Astrocyte (in vitro differentiated cells and primary cell): ENCODE measurements at regions not wholly inside any gene's neighbourhood (a gene's known extent, or its start where the extent isn't known, plus 50 kb on each side); places are given as distances from the start of the nearest gene placed in this dataset.

Experiments used
- DNase-seq: peaks from one replicate; pipeline ENCODE4 v3.0.0-alpha.2; 2010; ENCODE audit warnings: low read depth
- FAIRE-seq: peaks from 2 replicates; lab custom pipeline; 2011; peaks lifted over from hg19 to GRCh38; lab: Jason Lieb, UNC
- H2AFZ ChIP-seq: 2 replicates; pipeline ENCODE4 v1.6.0; 2012; ENCODE audit warnings: low read depth, low read length, inconsistent platforms
- H3K27ac ChIP-seq: 2 replicates; pipeline ENCODE4 v1.5.1; 2011; ENCODE audit warnings: low read depth, low read length, inconsistent platforms
- H3K27me3 ChIP-seq: 2 replicates; pipeline ENCODE4 v1.6.0; 2011; ENCODE audit warnings: low read length, inconsistent platforms; ENCODE audit not compliant: insufficient read depth
- H3K36me3 ChIP-seq: 2 replicates; pipeline ENCODE4 v1.5.1; 2011; ENCODE audit warnings: low read length, inconsistent platforms; ENCODE audit not compliant: insufficient read depth
- H3K4me1 ChIP-seq: 2 replicates; pipeline ENCODE4 v1.5.1; 2011; ENCODE audit warnings: low read length, inconsistent platforms; ENCODE audit not compliant: insufficient read depth
- H3K4me2 ChIP-seq: 2 replicates; pipeline ENCODE4 v1.6.0; 2012; ENCODE audit warnings: low read length, inconsistent platforms
- H3K4me3 ChIP-seq: 2 replicates; pipeline ENCODE4 v1.5.1; 2011; ENCODE audit warnings: low read depth, mild to moderate bottlenecking, low read length, inconsistent platforms; ENCODE audit not compliant: insufficient read depth
- H3K79me2 ChIP-seq: 2 replicates; pipeline ENCODE4 v1.6.0; 2012; ENCODE audit warnings: mild to moderate bottlenecking, low read length, inconsistent platforms; ENCODE audit not compliant: insufficient read depth
- H3K9ac ChIP-seq: 2 replicates; pipeline ENCODE4 v1.6.0; 2012; ENCODE audit warnings: mild to moderate bottlenecking, low read length, inconsistent platforms
- H3K9me3 ChIP-seq: 2 replicates; pipeline ENCODE4 v1.5.1; 2012; ENCODE audit warnings: low read depth, mild to moderate bottlenecking, low read length, inconsistent platforms; ENCODE audit not compliant: insufficient read depth
- H4K20me1 ChIP-seq: 2 replicates; pipeline ENCODE4 v1.6.0; 2012; ENCODE audit warnings: low read length, inconsistent platforms; ENCODE audit not compliant: insufficient read depth
- H3K27ac Mint-ChIP-seq: one replicate; pipeline ENCODE4 v1.8.0; 2021; ENCODE audit warnings: mild to moderate bottlenecking, mixed read lengths; ENCODE audit not compliant: unreplicated experiment
- H3K27me3 Mint-ChIP-seq: one replicate; pipeline ENCODE4 v1.8.0; 2021; ENCODE audit warnings: low read depth, mixed read lengths; ENCODE audit not compliant: unreplicated experiment
- H3K36me3 Mint-ChIP-seq: one replicate; pipeline ENCODE4 v1.8.0; 2021; ENCODE audit warnings: low read depth, mixed read lengths; ENCODE audit not compliant: unreplicated experiment
- H3K4me1 Mint-ChIP-seq: one replicate; pipeline ENCODE4 v1.8.0; 2021; ENCODE audit warnings: low read depth, mixed read lengths; ENCODE audit not compliant: unreplicated experiment
- H3K4me3 Mint-ChIP-seq: one replicate; pipeline ENCODE4 v1.8.0; 2021; ENCODE audit warnings: mild to moderate bottlenecking, moderate library complexity, mixed read lengths; ENCODE audit not compliant: unreplicated experiment
- H3K9me3 Mint-ChIP-seq: one replicate; pipeline ENCODE4 v1.8.0; 2021; ENCODE audit warnings: mild to moderate bottlenecking, mixed read lengths; ENCODE audit not compliant: unreplicated experiment
- EZH2 ChIP-seq: IDR thresholded peaks from 2 replicates; pipeline ENCODE4 v1.6.1; 2012; ENCODE audit warnings: mild to moderate bottlenecking, low read length, inconsistent platforms; ENCODE audit not compliant: insufficient read depth
- TF ChIP-seq, protein P1 (sequence below): IDR thresholded peaks from 2 replicates; pipeline ENCODE4 v1.5.1; 2011; ENCODE audit warnings: low read depth, mild to moderate bottlenecking, inconsistent platforms, low read length, moderate library complexity; ENCODE audit not compliant: insufficient read depth

DNA sequence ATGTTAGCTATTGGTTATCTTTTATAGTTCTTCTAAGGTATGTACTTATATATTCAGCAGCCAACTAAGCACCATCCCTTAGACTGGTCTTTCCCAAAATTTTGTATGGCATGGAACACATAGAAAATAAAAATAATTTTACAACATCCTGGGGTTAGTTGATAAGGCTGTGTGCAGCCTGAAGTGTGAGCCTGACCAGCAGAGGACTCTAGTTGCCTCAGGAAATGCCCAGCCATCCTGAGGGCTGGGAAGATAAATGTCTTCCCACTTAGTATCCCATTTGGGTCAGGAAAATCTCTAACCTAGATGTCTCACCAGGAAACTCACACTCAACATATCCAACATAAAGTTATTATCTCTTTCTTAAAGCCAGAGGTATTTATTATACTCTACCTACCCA, 251.4 kb upstream of the POF1B start:
- Histone ChIP-seq H3K79me2 (no peaks in the 10 kb centered on the region), H2AFZ (no peak overlapping the region), H3K9me3 (peaks cover 2% of the 10 kb centered on the region), H3K36me3 (no peaks in the 10 kb centered on the region), H4K20me1 (no peaks in the 10 kb centered on the region), H3K27me3 (no peaks in the 10 kb centered on the region), H3K4me2 (no peak overlapping the region), H3K4me1 (no peaks in the 10 kb centered on the region), H3K9ac (no peak overlapping the region), H3K4me3 (no peak overlapping the region), H3K27ac (no peak overlapping the region)
- Mint-ChIP-seq H3K4me1 (no peaks in the 10 kb centered on the region), H3K36me3 (no peaks in the 10 kb centered on the region), H3K27ac (no peak overlapping the region), H3K9me3 (peaks cover 7% of the 10 kb centered on the region), H3K4me3 (no peak overlapping the region), H3K27me3 (no peaks in the 10 kb centered on the region)
- no peak for FAIRE-seq
- no peak for TF ChIP-seq EZH2
- TF ChIP-seq, protein P1, sequence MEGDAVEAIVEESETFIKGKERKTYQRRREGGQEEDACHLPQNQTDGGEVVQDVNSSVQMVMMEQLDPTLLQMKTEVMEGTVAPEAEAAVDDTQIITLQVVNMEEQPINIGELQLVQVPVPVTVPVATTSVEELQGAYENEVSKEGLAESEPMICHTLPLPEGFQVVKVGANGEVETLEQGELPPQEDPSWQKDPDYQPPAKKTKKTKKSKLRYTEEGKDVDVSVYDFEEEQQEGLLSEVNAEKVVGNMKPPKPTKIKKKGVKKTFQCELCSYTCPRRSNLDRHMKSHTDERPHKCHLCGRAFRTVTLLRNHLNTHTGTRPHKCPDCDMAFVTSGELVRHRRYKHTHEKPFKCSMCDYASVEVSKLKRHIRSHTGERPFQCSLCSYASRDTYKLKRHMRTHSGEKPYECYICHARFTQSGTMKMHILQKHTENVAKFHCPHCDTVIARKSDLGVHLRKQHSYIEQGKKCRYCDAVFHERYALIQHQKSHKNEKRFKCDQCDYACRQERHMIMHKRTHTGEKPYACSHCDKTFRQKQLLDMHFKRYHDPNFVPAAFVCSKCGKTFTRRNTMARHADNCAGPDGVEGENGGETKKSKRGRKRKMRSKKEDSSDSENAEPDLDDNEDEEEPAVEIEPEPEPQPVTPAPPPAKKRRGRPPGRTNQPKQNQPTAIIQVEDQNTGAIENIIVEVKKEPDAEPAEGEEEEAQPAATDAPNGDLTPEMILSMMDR: no peak
- DNase-seq: no peak

DNA sequence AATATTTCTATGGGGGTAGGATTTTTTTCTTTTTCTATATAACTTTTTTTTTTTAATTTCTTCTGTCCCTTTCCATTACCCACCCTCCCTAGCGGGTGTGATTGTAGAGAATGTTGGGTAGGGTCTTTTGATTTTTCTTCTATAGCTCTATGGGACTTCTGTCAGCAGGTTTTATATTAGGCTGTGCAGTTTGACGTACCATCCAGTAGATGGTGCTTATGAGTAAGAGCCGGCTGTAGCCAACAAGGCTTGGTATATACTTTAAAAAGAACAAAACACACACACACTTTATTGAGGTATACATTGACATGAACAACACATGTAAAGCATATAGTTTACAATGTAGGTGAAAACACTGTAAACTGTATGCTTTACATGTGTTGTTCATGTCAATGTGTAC, 247.9 kb upstream of the POF1B start:
- peaks cover 11% of the 10 kb centered on the region for H3K9me3 Mint-ChIP-seq
- H3K27me3 Mint-ChIP-seq: no peaks in the 10 kb centered on the region
- no peak overlapping the region for H3K27ac Mint-ChIP-seq
- Histone ChIP-seq H3K27ac (no peak overlapping the region), H4K20me1 (no peaks in the 10 kb centered on the region), H3K36me3 (no peaks in the 10 kb centered on the region), H3K27me3 (no peaks in the 10 kb centered on the region), H2AFZ (no peak overlapping the region), H3K4me3 (no peak overlapping the region), H3K9ac (no peak overlapping the region), H3K79me2 (no peaks in the 10 kb centered on the region), H3K4me1 (no peaks in the 10 kb centered on the region), H3K4me2 (no peak overlapping the region), H3K9me3 (no peaks in the 10 kb centered on the region)
- TF ChIP-seq, protein P1: peak; percentile 6
- TF ChIP-seq EZH2: no peak
- no peak overlapping the region for H3K4me3 Mint-ChIP-seq
- FAIRE-seq (no peak), DNase-seq (no peak)
- H3K4me1 Mint-ChIP-seq: no peaks in the 10 kb centered on the region
- H3K36me3 Mint-ChIP-seq: no peaks in the 10 kb centered on the region

DNA sequence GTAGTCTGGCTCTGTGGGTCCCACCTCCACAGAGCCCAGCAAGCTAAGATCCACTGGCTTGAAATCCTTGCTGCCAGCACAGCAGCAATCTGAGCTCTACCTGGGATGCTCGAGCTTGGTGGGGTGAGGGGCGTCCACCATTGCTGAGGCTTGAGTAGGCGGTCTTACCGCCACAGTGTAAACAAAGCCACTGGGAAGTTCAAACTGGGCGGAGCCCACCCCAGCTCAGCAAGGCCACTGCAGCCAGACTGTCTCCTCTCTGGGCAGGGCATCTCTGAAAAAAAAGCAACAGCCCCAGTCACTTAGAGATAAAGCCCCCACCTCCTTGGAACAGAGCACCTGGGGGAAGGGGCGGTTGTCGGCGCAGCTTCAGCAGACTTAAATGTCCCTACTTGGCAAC, 243.2 kb upstream of the POF1B start:
- Histone ChIP-seq H3K79me2 (no peaks in the 10 kb centered on the region), H3K4me1 (no peaks in the 10 kb centered on the region), H3K4me2 (no peak overlapping the region), H3K9me3 (no peaks in the 10 kb centered on the region), H4K20me1 (no peaks in the 10 kb centered on the region), H3K4me3 (no peak overlapping the region), H3K27ac (no peak overlapping the region), H3K36me3 (no peaks in the 10 kb centered on the region), H3K27me3 (no peaks in the 10 kb centered on the region), H3K9ac (no peak overlapping the region), H2AFZ (no peak overlapping the region)
- no peak for TF ChIP-seq EZH2
- TF ChIP-seq, protein P1: no peak
- FAIRE-seq: no peak
- Mint-ChIP-seq H3K27me3 (no peaks in the 10 kb centered on the region), H3K9me3 (peaks cover 5% of the 10 kb centered on the region), H3K4me1 (peaks cover 16% of the 10 kb centered on the region), H3K4me3 (no peak overlapping the region), H3K36me3 (no peaks in the 10 kb centered on the region), H3K27ac (no peak overlapping the region)
- DNase-seq: no peak
